Lower lobe of right lung (tissue), 2 donors: ENCODE measurements at regions not wholly inside any gene's neighbourhood (a gene's known extent, or its start where the extent isn't known, plus 50 kb on each side); places are given as distances from the start of the nearest gene placed in this dataset.

Experiments used
- ATAC-seq, 2 donors: fragments of 200-7000 bp; cut with Tn5 transposase; one replicate each; pipeline ENCODE4 v1.9.1; 2020 to 2022; ENCODE audit warnings: mild to moderate bottlenecking in 2 of 2, moderate library complexity in 2 of 2
- DNase-seq: peaks from one replicate; pipeline ENCODE4 v3.0.0-alpha.2; 2020
- H3K27ac ChIP-seq: fragments of 200-600 bp; one replicate; pipeline ENCODE4 v1.8.0; 2022
- H3K27me3 ChIP-seq: fragments of 200-600 bp; one replicate; pipeline ENCODE4 v1.8.0; 2022; ENCODE audit warnings: low read depth
- H3K36me3 ChIP-seq: fragments of 200-600 bp; one replicate; pipeline ENCODE4 v1.8.0; 2022; ENCODE audit warnings: mild to moderate bottlenecking
- H3K4me1 ChIP-seq: fragments of 200-600 bp; one replicate; pipeline ENCODE4 v1.8.0; 2022
- H3K4me3 ChIP-seq: fragments of 200-600 bp; one replicate; pipeline ENCODE4 v1.8.0; 2022; ENCODE audit warnings: mild to moderate bottlenecking
- H3K9me3 ChIP-seq: fragments of 200-600 bp; one replicate; pipeline ENCODE4 v1.8.0; 2022
- CTCF ChIP-seq: fragments of 200-600 bp; IDR thresholded peaks from one replicate; pipeline ENCODE4 v1.8.0; 2022; ENCODE audit warnings: antibody characterized with exemption, mild to moderate bottlenecking
- intact Hi-C: fragments of 100-400 bp; cut with DNase I; formaldehyde crosslinking; loops from one replicate; pipeline ENCODE4 v1.11.0; 2022
- donor health status: DM: no; HTN: yes; CAD: no; lungs with severe emphysema.

- intact Hi-C loops = no loop called here
- Histone ChIP-seq H3K4me1 (no peaks in the 10 kb centered on the region), H3K27me3 (no peaks in the 10 kb centered on the region), H3K4me3 (no peak overlapping the region), H3K9me3 (no peaks in the 10 kb centered on the region), H3K27ac (no peak overlapping the region), H3K36me3 (no peaks in the 10 kb centered on the region)
- no peak for ATAC-seq
- no peak for DNase-seq
- no peak for TF ChIP-seq CTCF
These were observed 111.9 kb upstream of the IQCM start for GRCh38 chr4:149927514-149927913.

- Histone ChIP-seq H3K9me3 (no peaks in the 10 kb centered on the region), H3K4me1 (no peaks in the 10 kb centered on the region), H3K27me3 (no peaks in the 10 kb centered on the region), H3K36me3 (no peaks in the 10 kb centered on the region), H3K27ac (no peak overlapping the region), H3K4me3 (no peak overlapping the region)
- intact Hi-C loops = no loop called here
- ATAC-seq (no peak), DNase-seq (no peak)
- no peak for TF ChIP-seq CTCF
These were observed 112.9 kb upstream of the IQCM start for GRCh38 chr4:149928507-149928906.

- no peak overlapping the region for H3K4me3 ChIP-seq
- DNase-seq (no peak), ATAC-seq (no peak)
- TF ChIP-seq CTCF = no peak
- H3K9me3 ChIP-seq = no peaks in the 10 kb centered on the region
- H3K27me3 ChIP-seq = no peaks in the 10 kb centered on the region
- no peak overlapping the region for H3K27ac ChIP-seq
- no peaks in the 10 kb centered on the region for H3K4me1 ChIP-seq
- no peaks in the 10 kb centered on the region for H3K36me3 ChIP-seq
- intact Hi-C loops = no loop called here
These were observed 115.8 kb upstream of the IQCM start for GRCh38 chr4:149931431-149931830.

- no peak overlapping the region for H3K27ac ChIP-seq
- H3K27me3 ChIP-seq = no peaks in the 10 kb centered on the region
- ATAC-seq (no peak), DNase-seq (no peak)
- H3K36me3 ChIP-seq = no peaks in the 10 kb centered on the region
- intact Hi-C loops = no loop called here
- H3K4me3 ChIP-seq = no peak overlapping the region
- no peaks in the 10 kb centered on the region for H3K9me3 ChIP-seq
- H3K4me1 ChIP-seq = no peaks in the 10 kb centered on the region
- TF ChIP-seq CTCF = no peak
These were observed 116.5 kb upstream of the IQCM start for GRCh38 chr4:149932188-149932587.

GRCh38 chr4:149933120-149933519 lies 117.5 kb upstream of the IQCM start:
- no peaks in the 10 kb centered on the region for H3K4me1 ChIP-seq
- intact Hi-C loops = no loop called here
- no peak overlapping the region for H3K4me3 ChIP-seq
- H3K27ac ChIP-seq = no peak overlapping the region
- ATAC-seq (no peak), DNase-seq (no peak)
- H3K36me3 ChIP-seq = no peaks in the 10 kb centered on the region
- H3K27me3 ChIP-seq = no peaks in the 10 kb centered on the region
- no peaks in the 10 kb centered on the region for H3K9me3 ChIP-seq
- no peak for TF ChIP-seq CTCF

- ATAC-seq (no peak), DNase-seq (no peak)
- TF ChIP-seq CTCF = no peak
- Histone ChIP-seq H3K27ac (no peak overlapping the region), H3K4me1 (no peaks in the 10 kb centered on the region), H3K9me3 (no peaks in the 10 kb centered on the region), H3K36me3 (no peaks in the 10 kb centered on the region), H3K27me3 (no peaks in the 10 kb centered on the region), H3K4me3 (no peak overlapping the region)
- intact Hi-C loops = no loop called here
These were observed 118.2 kb upstream of the IQCM start for GRCh38 chr4:149933883-149934282.
